Astrocyte (in vitro differentiated cells and primary cell): ENCODE measurements at regions not wholly inside any gene's neighbourhood (a gene's known extent, or its start where the extent isn't known, plus 50 kb on each side); places are given as distances from the start of the nearest gene placed in this dataset.

Source experiments
- EZH2 ChIP-seq: IDR thresholded peaks from 2 replicates; pipeline ENCODE4 v1.6.1; 2012; ENCODE audit warnings: mild to moderate bottlenecking, low read length, inconsistent platforms; ENCODE audit not compliant: insufficient read depth
- TF ChIP-seq, protein P1 (sequence below): IDR thresholded peaks from 2 replicates; pipeline ENCODE4 v1.5.1; 2011; ENCODE audit warnings: low read depth, mild to moderate bottlenecking, inconsistent platforms, low read length, moderate library complexity; ENCODE audit not compliant: insufficient read depth

DNA sequence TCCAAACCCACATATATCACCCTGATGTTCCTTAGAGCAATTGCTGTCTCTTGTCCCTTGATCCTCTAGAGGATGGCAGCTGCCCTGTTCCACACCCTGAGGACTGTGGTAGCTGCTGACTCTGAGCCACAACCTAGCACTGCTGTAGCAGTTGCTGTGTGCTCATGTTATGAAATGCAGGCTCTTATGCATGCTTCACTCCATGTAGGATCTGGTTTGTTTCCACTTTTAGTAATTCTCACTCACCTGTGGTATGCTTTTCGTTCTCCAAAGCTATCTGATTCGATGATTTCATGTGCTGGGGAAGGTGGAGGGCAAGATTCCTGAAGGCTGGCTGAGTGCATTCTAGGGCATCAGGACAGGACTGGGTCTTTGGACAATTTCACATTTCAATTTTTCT, 649.0 kb upstream of the RAB6C start:
- no peak for TF ChIP-seq EZH2
- TF ChIP-seq, protein P1, sequence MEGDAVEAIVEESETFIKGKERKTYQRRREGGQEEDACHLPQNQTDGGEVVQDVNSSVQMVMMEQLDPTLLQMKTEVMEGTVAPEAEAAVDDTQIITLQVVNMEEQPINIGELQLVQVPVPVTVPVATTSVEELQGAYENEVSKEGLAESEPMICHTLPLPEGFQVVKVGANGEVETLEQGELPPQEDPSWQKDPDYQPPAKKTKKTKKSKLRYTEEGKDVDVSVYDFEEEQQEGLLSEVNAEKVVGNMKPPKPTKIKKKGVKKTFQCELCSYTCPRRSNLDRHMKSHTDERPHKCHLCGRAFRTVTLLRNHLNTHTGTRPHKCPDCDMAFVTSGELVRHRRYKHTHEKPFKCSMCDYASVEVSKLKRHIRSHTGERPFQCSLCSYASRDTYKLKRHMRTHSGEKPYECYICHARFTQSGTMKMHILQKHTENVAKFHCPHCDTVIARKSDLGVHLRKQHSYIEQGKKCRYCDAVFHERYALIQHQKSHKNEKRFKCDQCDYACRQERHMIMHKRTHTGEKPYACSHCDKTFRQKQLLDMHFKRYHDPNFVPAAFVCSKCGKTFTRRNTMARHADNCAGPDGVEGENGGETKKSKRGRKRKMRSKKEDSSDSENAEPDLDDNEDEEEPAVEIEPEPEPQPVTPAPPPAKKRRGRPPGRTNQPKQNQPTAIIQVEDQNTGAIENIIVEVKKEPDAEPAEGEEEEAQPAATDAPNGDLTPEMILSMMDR: no peak
